SK-N-SH (cell line): ENCODE measurements at regions not wholly inside any gene's neighbourhood (a gene's known extent, or its start where the extent isn't known, plus 50 kb on each side); places are given as distances from the start of the nearest gene placed in this dataset.

Experiments used
- ELF1 ChIP-seq: IDR thresholded peaks from 2 replicates; pipeline ENCODE4 v1.4.0; 2012
- EZH2phosphoT487 ChIP-seq: fragments of 200-600 bp; sonication (generic); IDR thresholded peaks from 2 replicates; pipeline ENCODE4 v1.6.1; 2017; ENCODE audit warnings: low read depth, mixed run types, mild to moderate bottlenecking, antibody characterized with exemption, moderate library complexity, borderline replicate concordance
- GABPA ChIP-seq: IDR thresholded peaks from 2 replicates; pipeline ENCODE4 v1.4.0; 2012; ENCODE audit warnings: low read depth, mild to moderate bottlenecking
- GATA2 ChIP-seq: sonication (generic); formaldehyde crosslinking; IDR thresholded peaks from 2 replicates; pipeline ENCODE4 v1.5.0; 2020; ENCODE audit warnings: mild to moderate bottlenecking, missing genetic modification reagents
- JUND ChIP-seq: IDR thresholded peaks from 2 replicates; pipeline ENCODE4 v1.4.0; 2012
- MXI1 ChIP-seq: IDR thresholded peaks from 2 replicates; pipeline ENCODE4 v1.6.1; 2012; ENCODE audit warnings: mild to moderate bottlenecking, low read depth, low read length, improper control_type of control experiment
- NRF1 ChIP-seq: IDR thresholded peaks from 2 replicates; pipeline ENCODE4 v1.6.1; 2012; ENCODE audit warnings: low read depth, mild to moderate bottlenecking, low read length
- POLR2AphosphoS5 ChIP-seq: IDR thresholded peaks from 2 replicates; pipeline ENCODE4 v1.6.1; 2012; ENCODE audit warnings: low read depth, low read length
- SIN3A ChIP-seq: IDR thresholded peaks from 2 replicates; pipeline ENCODE4 v1.6.1; 2012; ENCODE audit warnings: low read depth, mild to moderate bottlenecking, low read length, moderate library complexity, borderline replicate concordance
- SMC3 ChIP-seq: IDR thresholded peaks from 2 replicates; pipeline ENCODE4 v1.6.1; 2012; ENCODE audit warnings: low read depth, low read length, improper control_type of control experiment
- YY1 ChIP-seq: IDR thresholded peaks from 2 replicates; pipeline ENCODE4 v1.4.0; 2012; ENCODE audit warnings: low read depth, mild to moderate bottlenecking
- TF ChIP-seq, protein P1 (sequence below): fragments of 200-600 bp; sonication (generic); IDR thresholded peaks from 2 replicates; pipeline ENCODE4 v1.6.1; 2017; ENCODE audit warnings: antibody characterized with exemption, mild to moderate bottlenecking, moderate library complexity
- TF ChIP-seq, protein P2 (sequence below): IDR thresholded peaks from 2 replicates; pipeline ENCODE4 v1.6.1; 2012; ENCODE audit warnings: mild to moderate bottlenecking, low read depth, low read length, moderate library complexity
- TF ChIP-seq, protein P3 (sequence below): IDR thresholded peaks from 2 replicates; pipeline ENCODE4 v1.4.0; 2012; ENCODE audit warnings: low read depth

DNA sequence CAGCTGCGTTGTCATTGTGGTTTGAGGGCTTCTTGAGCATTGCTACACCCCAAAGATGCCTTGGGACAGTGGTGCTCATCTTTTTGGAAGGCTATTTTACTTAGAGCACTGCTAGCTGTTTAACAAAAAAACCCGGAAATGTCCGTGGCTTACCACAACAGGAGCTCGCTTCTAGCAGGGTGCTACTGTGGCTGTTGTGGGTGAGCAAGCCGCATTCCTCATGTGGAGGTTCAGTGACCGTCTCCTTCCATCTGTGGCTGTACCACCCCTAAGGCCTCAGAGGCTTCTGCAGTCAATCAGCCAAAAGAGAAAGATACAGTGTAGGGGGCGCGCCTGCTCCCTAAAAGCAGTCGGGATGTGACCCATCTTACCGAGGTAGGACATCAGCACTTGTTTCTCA lies 1004.2 kb downstream of the UQCRFS1 start:
- TF ChIP-seq, protein P1, sequence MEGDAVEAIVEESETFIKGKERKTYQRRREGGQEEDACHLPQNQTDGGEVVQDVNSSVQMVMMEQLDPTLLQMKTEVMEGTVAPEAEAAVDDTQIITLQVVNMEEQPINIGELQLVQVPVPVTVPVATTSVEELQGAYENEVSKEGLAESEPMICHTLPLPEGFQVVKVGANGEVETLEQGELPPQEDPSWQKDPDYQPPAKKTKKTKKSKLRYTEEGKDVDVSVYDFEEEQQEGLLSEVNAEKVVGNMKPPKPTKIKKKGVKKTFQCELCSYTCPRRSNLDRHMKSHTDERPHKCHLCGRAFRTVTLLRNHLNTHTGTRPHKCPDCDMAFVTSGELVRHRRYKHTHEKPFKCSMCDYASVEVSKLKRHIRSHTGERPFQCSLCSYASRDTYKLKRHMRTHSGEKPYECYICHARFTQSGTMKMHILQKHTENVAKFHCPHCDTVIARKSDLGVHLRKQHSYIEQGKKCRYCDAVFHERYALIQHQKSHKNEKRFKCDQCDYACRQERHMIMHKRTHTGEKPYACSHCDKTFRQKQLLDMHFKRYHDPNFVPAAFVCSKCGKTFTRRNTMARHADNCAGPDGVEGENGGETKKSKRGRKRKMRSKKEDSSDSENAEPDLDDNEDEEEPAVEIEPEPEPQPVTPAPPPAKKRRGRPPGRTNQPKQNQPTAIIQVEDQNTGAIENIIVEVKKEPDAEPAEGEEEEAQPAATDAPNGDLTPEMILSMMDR, result no peak
- TF ChIP-seq MXI1 (no peak), GATA2 (CRISPR knock-in tag) (no peak), POLR2AphosphoS5 (no peak), NRF1 (no peak), SIN3A (no peak), SMC3 (no peak), ELF1 (no peak), JUND (no peak), YY1 (no peak), EZH2phosphoT487 (no peak), GABPA (no peak)
- TF ChIP-seq, protein P2, sequence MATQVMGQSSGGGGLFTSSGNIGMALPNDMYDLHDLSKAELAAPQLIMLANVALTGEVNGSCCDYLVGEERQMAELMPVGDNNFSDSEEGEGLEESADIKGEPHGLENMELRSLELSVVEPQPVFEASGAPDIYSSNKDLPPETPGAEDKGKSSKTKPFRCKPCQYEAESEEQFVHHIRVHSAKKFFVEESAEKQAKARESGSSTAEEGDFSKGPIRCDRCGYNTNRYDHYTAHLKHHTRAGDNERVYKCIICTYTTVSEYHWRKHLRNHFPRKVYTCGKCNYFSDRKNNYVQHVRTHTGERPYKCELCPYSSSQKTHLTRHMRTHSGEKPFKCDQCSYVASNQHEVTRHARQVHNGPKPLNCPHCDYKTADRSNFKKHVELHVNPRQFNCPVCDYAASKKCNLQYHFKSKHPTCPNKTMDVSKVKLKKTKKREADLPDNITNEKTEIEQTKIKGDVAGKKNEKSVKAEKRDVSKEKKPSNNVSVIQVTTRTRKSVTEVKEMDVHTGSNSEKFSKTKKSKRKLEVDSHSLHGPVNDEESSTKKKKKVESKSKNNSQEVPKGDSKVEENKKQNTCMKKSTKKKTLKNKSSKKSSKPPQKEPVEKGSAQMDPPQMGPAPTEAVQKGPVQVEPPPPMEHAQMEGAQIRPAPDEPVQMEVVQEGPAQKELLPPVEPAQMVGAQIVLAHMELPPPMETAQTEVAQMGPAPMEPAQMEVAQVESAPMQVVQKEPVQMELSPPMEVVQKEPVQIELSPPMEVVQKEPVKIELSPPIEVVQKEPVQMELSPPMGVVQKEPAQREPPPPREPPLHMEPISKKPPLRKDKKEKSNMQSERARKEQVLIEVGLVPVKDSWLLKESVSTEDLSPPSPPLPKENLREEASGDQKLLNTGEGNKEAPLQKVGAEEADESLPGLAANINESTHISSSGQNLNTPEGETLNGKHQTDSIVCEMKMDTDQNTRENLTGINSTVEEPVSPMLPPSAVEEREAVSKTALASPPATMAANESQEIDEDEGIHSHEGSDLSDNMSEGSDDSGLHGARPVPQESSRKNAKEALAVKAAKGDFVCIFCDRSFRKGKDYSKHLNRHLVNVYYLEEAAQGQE, result no peak
- TF ChIP-seq, protein P3, sequence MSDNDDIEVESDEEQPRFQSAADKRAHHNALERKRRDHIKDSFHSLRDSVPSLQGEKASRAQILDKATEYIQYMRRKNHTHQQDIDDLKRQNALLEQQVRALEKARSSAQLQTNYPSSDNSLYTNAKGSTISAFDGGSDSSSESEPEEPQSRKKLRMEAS, result no peak
